HG03342 (cell line): ENCODE measurements at regions not wholly inside any gene's neighbourhood (a gene's known extent, or its start where the extent isn't known, plus 50 kb on each side); places are given as distances from the start of the nearest gene placed in this dataset.

Experiments
- ATAC-seq: cut with Tn5 transposase; IDR thresholded peaks from one replicate; pipeline ENCODE4 v1.9.1; 2021; ENCODE audit warnings: mild to moderate bottlenecking, moderate library complexity; ENCODE audit not compliant: unreplicated experiment

DNA sequence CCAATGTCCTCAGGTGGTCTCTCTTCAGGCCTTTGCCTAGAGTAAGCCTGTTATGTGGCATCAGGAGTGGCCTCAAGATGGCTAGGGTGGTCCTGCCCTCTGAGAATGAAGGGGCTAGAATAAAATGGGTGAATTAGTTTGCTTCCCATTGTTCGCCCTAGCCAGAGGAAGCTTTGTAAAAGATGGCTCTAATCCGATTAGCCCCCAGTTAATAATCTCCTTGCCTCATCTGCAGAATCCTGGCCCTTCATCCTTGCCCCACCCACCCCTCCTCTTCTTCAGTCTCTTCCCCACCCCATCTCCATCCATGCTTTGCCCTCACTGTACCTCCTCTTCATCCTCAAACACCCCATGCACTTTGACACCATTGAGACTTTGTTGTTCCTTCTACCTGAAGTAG is 57.4 kb upstream of the LGALSL start:
- no peak for ATAC-seq

DNA sequence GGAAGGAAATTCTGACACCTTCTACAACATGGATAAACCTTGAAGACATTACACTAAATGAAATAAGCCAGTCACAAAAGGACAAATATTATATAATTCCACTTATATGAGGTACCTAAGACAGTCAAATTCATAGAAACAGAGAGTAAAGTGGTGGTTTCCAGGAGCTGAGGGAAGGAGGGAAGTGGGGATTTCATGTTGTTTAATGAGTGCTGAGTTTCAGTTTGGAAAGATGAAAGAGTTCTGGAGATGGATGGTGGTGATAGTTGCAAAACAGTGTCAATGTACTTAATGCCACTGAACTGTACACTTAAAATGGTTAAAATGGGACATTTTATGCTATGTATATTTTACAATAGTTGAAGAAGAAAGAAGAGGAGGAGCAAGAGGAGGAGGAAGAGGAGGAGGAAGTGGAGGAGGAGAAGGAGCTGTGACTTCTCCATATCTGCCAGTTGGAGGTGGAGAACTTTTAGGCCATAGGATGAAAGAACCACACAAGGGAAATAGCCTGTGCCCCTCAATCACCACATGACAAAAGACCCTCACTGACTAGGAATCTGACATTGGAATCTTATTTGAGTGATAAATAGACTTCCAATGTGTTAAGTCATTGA is 55.3 kb upstream of the LGALSL start:
- ATAC-seq = no peak

DNA sequence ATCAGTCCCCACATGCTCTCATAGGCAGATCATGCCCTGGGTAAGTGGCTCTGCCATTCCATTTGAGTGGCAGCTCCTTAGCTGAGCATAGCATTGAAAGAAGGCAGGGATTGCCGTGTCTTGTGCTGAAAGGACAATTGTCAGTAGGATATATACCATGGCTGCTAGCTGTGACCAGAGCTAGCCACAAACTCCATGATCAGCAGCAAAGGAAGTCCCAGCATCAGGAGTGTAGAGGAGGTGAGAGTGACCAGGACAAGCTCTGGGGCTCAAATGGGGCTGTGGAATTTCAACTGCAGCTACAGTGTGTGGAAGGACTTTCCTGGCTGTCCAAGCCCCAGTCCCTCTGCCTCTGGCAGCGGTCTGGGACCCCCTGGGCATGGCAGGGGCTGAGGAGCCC is 54.4 kb upstream of the LGALSL start:
- ATAC-seq = no peak

DNA sequence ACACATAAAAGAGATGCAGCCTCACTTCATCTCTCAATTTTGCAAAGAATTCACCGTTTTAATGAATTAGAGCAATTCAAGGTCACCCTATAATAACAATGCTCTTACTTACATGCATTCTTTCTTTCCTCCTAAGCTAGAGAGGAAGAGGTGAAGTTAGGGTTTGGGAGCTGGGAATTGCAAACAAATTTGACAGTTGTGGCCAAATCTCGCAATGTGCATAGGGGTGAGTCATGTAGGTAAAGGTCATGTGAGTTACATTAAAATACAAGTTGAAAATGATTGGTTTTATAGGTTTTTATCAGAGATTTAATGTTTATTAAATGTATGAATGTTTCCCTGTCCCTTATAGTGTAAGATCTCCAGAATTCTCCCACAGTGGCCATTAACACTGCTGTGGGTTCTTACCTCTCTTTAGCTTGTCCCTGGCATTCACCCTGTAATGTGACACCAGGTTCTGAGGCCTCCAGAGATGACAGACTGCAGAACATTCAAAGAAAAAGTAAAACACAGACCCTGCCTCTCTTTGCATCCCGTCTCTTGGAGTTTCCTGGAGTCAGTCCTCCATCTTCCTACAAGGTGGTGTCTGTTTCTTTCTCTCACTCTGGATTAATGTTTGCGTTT is 53.7 kb upstream of the LGALSL start:
- no peak for ATAC-seq

DNA sequence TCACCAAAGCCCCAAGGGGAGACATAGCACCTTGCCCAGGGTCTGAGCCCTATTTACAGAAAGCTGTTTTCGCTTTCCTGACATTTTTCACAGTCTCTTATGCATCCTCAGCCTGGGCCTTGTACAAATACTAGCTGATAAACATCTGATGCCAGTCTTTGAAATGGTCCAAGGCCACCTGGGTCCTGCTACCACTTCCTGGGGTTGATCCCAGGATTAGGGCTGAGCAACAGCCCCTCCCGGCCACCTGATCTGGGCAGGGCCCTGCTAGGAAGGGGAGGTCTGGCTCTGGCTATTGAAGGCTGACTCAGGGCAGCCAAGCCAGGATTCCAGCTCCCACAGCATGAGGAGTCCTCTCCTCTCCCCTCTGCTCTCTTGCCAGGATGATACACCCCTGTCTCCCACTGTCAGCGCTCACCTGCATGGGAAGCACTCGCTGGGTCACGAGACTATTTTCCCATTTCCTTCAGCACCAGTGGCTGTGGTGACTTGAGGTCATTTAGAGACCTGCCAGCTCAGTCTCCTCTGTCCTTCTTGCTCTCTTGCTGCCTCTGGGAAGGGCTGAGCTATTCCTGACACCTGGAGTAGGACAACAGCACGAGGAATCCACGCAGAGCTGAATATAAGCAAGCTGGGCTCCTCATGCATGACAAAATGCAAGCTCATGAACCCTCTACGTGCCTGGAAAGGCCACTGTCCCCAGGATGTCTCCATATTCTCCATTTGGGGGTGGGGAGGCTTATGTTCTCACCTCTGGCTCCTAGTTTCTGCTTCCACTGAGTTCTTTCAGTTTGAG is 53.0 kb upstream of the LGALSL start:
- ATAC-seq = no peak

DNA sequence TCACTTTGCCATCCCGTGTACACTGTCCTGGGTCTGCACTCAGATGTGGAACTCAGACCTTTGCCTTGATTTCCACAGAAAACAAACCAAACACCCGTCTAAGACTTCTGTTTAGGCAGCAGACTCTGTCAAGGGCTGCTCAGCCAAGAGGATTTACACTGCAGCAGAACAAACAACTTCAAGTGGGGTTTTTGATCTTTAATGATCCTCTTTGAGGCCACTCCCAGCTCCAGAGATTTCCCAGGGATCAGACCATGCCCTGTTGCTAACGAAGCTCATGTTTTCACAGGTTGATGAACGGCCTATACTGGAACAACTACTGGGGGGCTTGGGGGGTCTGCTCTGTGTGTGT is 52.5 kb upstream of the LGALSL start:
- ATAC-seq = no peak

DNA sequence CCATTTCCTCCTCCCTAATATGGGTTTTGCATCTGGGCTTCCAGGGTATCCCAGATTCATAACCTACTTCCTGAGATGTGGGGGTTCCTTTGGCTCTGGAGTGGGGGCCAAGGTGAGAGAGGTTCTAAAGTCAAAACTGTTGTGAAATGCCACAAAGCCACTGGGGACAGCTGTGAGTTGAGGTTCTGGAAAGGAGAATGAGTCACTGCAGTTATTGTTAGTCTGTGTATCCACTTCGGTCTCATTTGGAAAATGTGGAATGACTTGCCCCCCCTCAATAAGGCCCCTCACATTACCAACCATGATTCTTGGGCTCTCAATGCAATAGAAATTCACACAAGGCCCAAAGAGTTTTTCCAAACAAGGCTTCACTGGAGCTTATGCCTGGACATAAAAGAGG is 51.1 kb upstream of the LGALSL start:
- no peak for ATAC-seq

DNA sequence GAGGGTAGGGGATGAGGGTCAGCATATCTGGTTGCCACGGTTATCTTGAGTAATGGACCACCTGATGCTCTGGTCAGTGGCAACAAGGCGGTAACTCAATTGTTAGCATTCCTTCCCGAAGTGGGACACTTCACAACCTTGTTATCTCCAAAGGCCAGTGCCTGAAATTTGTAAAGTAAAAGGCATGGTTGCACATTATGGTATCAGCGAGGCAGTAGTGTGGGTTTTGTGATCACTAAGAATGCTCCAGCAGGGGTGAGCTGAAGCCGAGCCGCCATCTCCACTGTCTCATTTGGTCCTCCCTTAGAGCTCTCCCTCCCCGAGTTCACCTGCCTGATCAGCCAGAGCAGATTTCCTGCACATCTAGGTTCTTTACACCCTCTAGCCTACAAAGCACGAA is 50.5 kb upstream of the LGALSL start:
- ATAC-seq = no peak

DNA sequence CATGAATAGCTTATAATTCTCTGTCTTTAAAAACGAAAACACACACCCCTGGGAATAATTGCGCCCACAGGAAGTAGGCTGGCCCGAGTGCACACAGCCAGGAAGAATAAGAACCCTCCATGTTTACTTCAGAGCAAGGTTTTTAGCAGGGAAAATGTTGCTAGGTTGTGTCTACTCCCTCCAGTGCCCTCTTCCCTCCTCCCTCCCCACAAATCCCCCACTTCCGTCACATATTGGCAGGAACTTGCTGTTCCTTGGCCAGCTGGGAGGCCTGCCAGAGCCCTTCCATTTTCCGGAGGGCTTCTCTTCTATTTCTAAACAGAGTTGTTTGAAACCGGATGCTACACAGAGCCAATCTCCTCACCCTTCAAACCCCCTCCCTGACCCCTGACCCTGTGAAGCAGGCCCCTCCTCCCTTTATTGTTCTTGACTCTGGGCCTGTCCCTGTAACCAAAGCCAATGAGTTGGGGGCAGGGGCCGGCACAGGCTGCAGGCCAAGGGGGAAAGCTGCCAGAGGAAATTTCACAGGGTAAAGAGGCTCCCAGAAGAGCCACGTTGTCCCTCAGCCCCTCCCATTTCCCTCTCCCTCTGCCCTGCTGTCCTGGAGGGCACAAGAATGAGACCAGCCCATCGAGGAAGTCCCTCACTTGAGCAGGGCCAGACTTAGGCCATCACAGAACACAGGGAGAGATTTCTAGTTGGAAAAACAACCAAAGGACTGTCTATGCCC is 49.8 kb upstream of the LGALSL start:
- ATAC-seq = no peak
